HCT116 (cell line): ENCODE measurements at regions not wholly inside any gene's neighbourhood (a gene's known extent, or its start where the extent isn't known, plus 50 kb on each side); places are given as distances from the start of the nearest gene placed in this dataset.

Experiments
- ATAC-seq: fragments of 200-7000 bp; cut with Tn5 transposase; 2 replicates; pipeline ENCODE4 v1.9.1; 2020; ENCODE audit warnings: mild to moderate bottlenecking, moderate library complexity
- BruUV-seq: library from RNA; stranded (reverse); fragments of 400-500 nt; replicated peaks from 2 replicates; lab custom pipeline; 2021; lab: Mats Ljungman, UMichigan
- CTCF ChIA-PET: fragments of 300-600 bp; sonication (Branson Sonifier 250); formaldehyde crosslinking; loops from one replicate; lab custom pipeline; 2021; ENCODE audit warnings: antibody characterized with exemption; lab: Charles Lee
- POLR2A ChIA-PET: fragments of 300-600, 350-600 bp; sonication (Branson Sonifier 250); formaldehyde crosslinking; loops from one replicate; lab custom pipeline; 2021; ENCODE audit warnings: antibody characterized with exemption; lab: Charles Lee
- RAD21 ChIA-PET, 2 experiments: fragments of 300-600 bp; sonication (Branson Sonifier 250); formaldehyde crosslinking; loops; one replicate each; lab custom pipeline; 2023; ENCODE audit warnings: low total read pairs in 2 of 2; ENCODE audit not compliant: uncharacterized antibody in 2 of 2, unreplicated experiment in 2 of 2, low non-redundant PET in 1 of 2; lab: Charles Lee
- DNase-seq: peaks from one replicate; pipeline ENCODE4 v3.0.0-alpha.2; 2010; ENCODE audit warnings: low read depth, low spot score
- H2AFZ ChIP-seq: fragments of 200-600 bp; shearing (Covaris generic), sonication (generic); 2 replicates; pipeline ENCODE4 v1.6.1; 2017; ENCODE audit warnings: low read depth, mixed run types, mixed read lengths, antibody characterized with exemption, low read length; ENCODE audit not compliant: poor library complexity, severe bottlenecking
- H3K27ac ChIP-seq: 2 replicates; pipeline ENCODE4 v1.5.1; 2012; ENCODE audit warnings: low read depth, low read length
- H3K27me3 ChIP-seq: fragments of 200-600 bp; sonication (generic); 2 replicates; pipeline ENCODE4 v1.6.1; 2016; ENCODE audit warnings: mixed run types, low read length, mixed read lengths; ENCODE audit not compliant: insufficient read depth
- H3K36me3 ChIP-seq, 2 experiments: fragments of 200-500 bp in 1 of 2; fragments of 200-600 bp in 1 of 2; sonication (Bioruptor generic) in 1 of 2; sonication (generic) in 1 of 2; 2 replicates each; pipeline versions ENCODE4 v1.5.1 to v1.6.1; 2014 to 2016; ENCODE audit warnings: low read length in 2 of 2, inconsistent platforms in 1 of 2, mixed read lengths in 1 of 2, mixed run types in 1 of 2; ENCODE audit not compliant: insufficient read depth in 2 of 2, control insufficient read depth in 1 of 2
- H3K4me1 ChIP-seq, 2 experiments: fragments of 200-600 bp in 1 of 2; sonication (generic) in 1 of 2; 2 replicates each; pipeline versions ENCODE4 v1.5.1 to v1.6.1; 2012 to 2017; ENCODE audit warnings: low read length in 2 of 2, inconsistent platforms in 1 of 2, mild to moderate bottlenecking in 1 of 2, mixed read lengths in 1 of 2, mixed run types in 1 of 2, moderate library complexity in 1 of 2; ENCODE audit not compliant: insufficient read depth in 2 of 2, control insufficient read depth in 1 of 2
- H3K4me2 ChIP-seq: fragments of 200-600 bp; sonication (generic); 2 replicates; pipeline ENCODE4 v1.6.1; 2017; ENCODE audit warnings: mixed run types, low read length, mixed read lengths
- H3K4me3 ChIP-seq, 2 experiments: fragments of 200-600 bp in 1 of 2; sonication (generic) in 1 of 2; replicated peaks in 1 of 2; 2 replicates each; pipeline ENCODE4 v1.5.1; 2011 to 2016; ENCODE audit warnings: low read length in 2 of 2, control low read depth in 1 of 2, low read depth in 1 of 2, mild to moderate bottlenecking in 1 of 2, mixed read lengths in 1 of 2, mixed run types in 1 of 2
- H3K79me2 ChIP-seq: fragments of 200-600 bp; sonication (generic); 2 replicates; pipeline ENCODE4 v1.6.1; 2017; ENCODE audit warnings: mild to moderate bottlenecking, mixed run types, low read length, moderate library complexity, mixed read lengths; ENCODE audit not compliant: insufficient read depth
- H3K9ac ChIP-seq: fragments of 200-600 bp; sonication (generic); 2 replicates; pipeline ENCODE4 v1.6.1; 2016; ENCODE audit warnings: low read length, mixed read lengths
- H3K9me2 ChIP-seq: fragments of 200-600 bp; sonication (generic), shearing (Covaris generic); 2 replicates; pipeline ENCODE4 v1.6.1; 2017; ENCODE audit warnings: mixed run types, mild to moderate bottlenecking, moderate library complexity; ENCODE audit not compliant: insufficient read depth
- H3K9me3 ChIP-seq, 2 experiments: fragments of 200-500 bp in 1 of 2; fragments of 200-600 bp in 1 of 2; sonication (Bioruptor generic) in 1 of 2; sonication (generic) in 1 of 2; 2 replicates each; pipeline ENCODE4 v1.6.1; 2014 to 2017; ENCODE audit warnings: low read length in 2 of 2, mixed read lengths in 2 of 2, inconsistent platforms in 1 of 2, low read depth in 1 of 2, mild to moderate bottlenecking in 1 of 2, mixed run types in 1 of 2, moderate library complexity in 1 of 2; ENCODE audit not compliant: control insufficient read depth in 1 of 2, insufficient read depth in 1 of 2
- H4K20me1 ChIP-seq: fragments of 200-600 bp; sonication (generic), shearing (Covaris generic); 2 replicates; pipeline ENCODE4 v1.6.1; 2017; ENCODE audit warnings: mixed run types, mild to moderate bottlenecking, moderate library complexity; ENCODE audit not compliant: insufficient read depth
- CBX3 ChIP-seq: IDR thresholded peaks from 2 replicates; pipeline ENCODE4 v1.6.1; 2012; ENCODE audit warnings: low read depth
- CEBPB ChIP-seq: IDR thresholded peaks from 2 replicates; pipeline ENCODE4 v1.6.1; 2012; ENCODE audit warnings: low read depth
- EGR1 ChIP-seq: IDR thresholded peaks from 2 replicates; pipeline ENCODE4 v1.6.1; 2012; ENCODE audit warnings: low read depth
- EZH2phosphoT487 ChIP-seq: fragments of 200-600 bp; IDR thresholded peaks from 2 replicates; pipeline ENCODE4 v1.6.1; 2018; ENCODE audit warnings: antibody characterized with exemption, borderline replicate concordance
- JUND ChIP-seq: IDR thresholded peaks from 2 replicates; pipeline ENCODE4 v1.6.1; 2012
- POLR2A ChIP-seq: IDR thresholded peaks from 2 replicates; pipeline ENCODE4 v1.7.0; 2011; ENCODE audit warnings: borderline replicate concordance; ENCODE audit not compliant: insufficient read depth, insufficient read length; ENCODE audit errors: extremely low read depth
- RAD21 ChIP-seq: IDR thresholded peaks from 2 replicates; pipeline ENCODE4 v1.6.1; 2012; ENCODE audit warnings: low read depth, mild to moderate bottlenecking
- SIN3A ChIP-seq: IDR thresholded peaks from 2 replicates; pipeline ENCODE4 v1.6.1; 2012; ENCODE audit warnings: low read depth
- SRF ChIP-seq: IDR thresholded peaks from 2 replicates; pipeline ENCODE4 v1.6.1; 2012; ENCODE audit warnings: low read depth
- ZFX ChIP-seq: fragments of 450-650 bp; IDR thresholded peaks from 2 replicates; pipeline ENCODE4 v1.6.1; 2017
- ZNF274 ChIP-seq: fragments of 200-500 bp; sonication (Bioruptor generic); IDR thresholded peaks from 2 replicates; pipeline ENCODE4 v1.6.1; 2014; ENCODE audit warnings: mild to moderate bottlenecking, low read depth, low read length, inconsistent platforms
- intact Hi-C: fragments of 100-400 bp; cut with micrococcal nuclease; formaldehyde crosslinking; loops from 2 replicates; pipeline ENCODE4 v1.10.0; 2022

GRCh38 chr2:60262178-60262577 lies 291.3 kb downstream of the BCL11A start:
- Histone ChIP-seq H3K9me2 (no peaks in the 10 kb centered on the region), H3K9me3 (no peaks in the 10 kb centered on the region), H3K27me3 (no peaks in the 10 kb centered on the region), H3K79me2 (no peaks in the 10 kb centered on the region), H3K27ac (no peak overlapping the region), H3K36me3 (no peaks in the 10 kb centered on the region), H3K4me3 (no peak overlapping the region), H3K4me1 (peaks cover 0 to 10% of the 10 kb centered on the region in 2 experiments; a peak in 2 of 4 replicates), H3K4me2 (no peak overlapping the region), H2AFZ (no peak overlapping the region), H4K20me1 (no peaks in the 10 kb centered on the region), H3K9ac (no peak overlapping the region)
- CTCF ChIA-PET: no interaction called here
- ATAC-seq (no peak), DNase-seq (no peak)
- intact Hi-C loops: no loop called here
- POLR2A ChIA-PET: no interaction called here
- no TSS peak for BruUV-seq
- RAD21 ChIA-PET: no interaction called here
- TF ChIP-seq CBX3 (no peak), ZFX (no peak), ZNF274 (no peak), SIN3A (no peak), POLR2A (no peak), EGR1 (no peak), RAD21 (no peak), EZH2phosphoT487 (no peak)

- Histone ChIP-seq H2AFZ (peak overlapping the region; percentile 9), H3K4me3 (no peak overlapping the region), H3K79me2 (no peaks in the 10 kb centered on the region), H3K27me3 (no peaks in the 10 kb centered on the region), H3K36me3 (no peaks in the 10 kb centered on the region), H3K4me2 (peak overlapping the region; percentile 6; the same call in 1 of the 2 replicates), H4K20me1 (no peaks in the 10 kb centered on the region), H3K9ac (no peak overlapping the region), H3K27ac (no peak overlapping the region), H3K9me3 (no peaks in the 10 kb centered on the region), H3K4me1 (peaks cover 0 to 10% of the 10 kb centered on the region in 2 experiments; a peak in 2 of 4 replicates), H3K9me2 (no peaks in the 10 kb centered on the region)
- 0 out of 2 replicates have a peak, but pooled peaks have one; percentile 34 for TF ChIP-seq CEBPB
- no peak for TF ChIP-seq SRF
- TF ChIP-seq JUND: no peak
- no peak for TF ChIP-seq SIN3A
- TF ChIP-seq POLR2A: no peak
- no peak for TF ChIP-seq ZNF274
- no TSS peak for BruUV-seq
- ATAC-seq: peak; percentile 52; the same call in 1 of the 2 replicates
- peak; percentile 6 for DNase-seq
- ChIA-PET CTCF (no interaction called here), POLR2A (interaction anchor here (0.7 kb wide), 1 partner anchor 9 kb away, joined by 3 read pairs; no protein-coding TSS in a partner anchor), RAD21 (no interaction called here)
- intact Hi-C loops: no loop called here
Measured at GRCh38 chr2:60260639-60261296, 292.7 kb downstream of the BCL11A start.
